Osteoblast (primary cell): ENCODE measurements at regions not wholly inside any gene's neighbourhood (a gene's known extent, or its start where the extent isn't known, plus 50 kb on each side); places are given as distances from the start of the nearest gene placed in this dataset.

Experiments used
- DNase-seq: peaks from one replicate; pipeline ENCODE4 v3.0.0; 2011; ENCODE audit warnings: low spot score, mixed read lengths; ENCODE audit not compliant: insufficient read length; ENCODE audit errors: missing footprints
- H2AFZ ChIP-seq: 2 replicates; pipeline ENCODE4 v1.6.0; 2011; ENCODE audit warnings: mild to moderate bottlenecking, low read length
- H3K27ac ChIP-seq: 2 replicates; pipeline ENCODE4 v1.5.1; 2011; ENCODE audit warnings: mild to moderate bottlenecking, low read depth, low read length, moderate library complexity
- H3K27me3 ChIP-seq: 2 replicates; pipeline ENCODE4 v1.6.0; 2012; ENCODE audit warnings: mild to moderate bottlenecking, control low read depth, inconsistent platforms, low read length, moderate library complexity; ENCODE audit not compliant: insufficient read depth
- H3K36me3 ChIP-seq: 2 replicates; pipeline ENCODE4 v1.5.1; 2011; ENCODE audit warnings: mild to moderate bottlenecking, low read length, control low read depth, moderate library complexity; ENCODE audit not compliant: insufficient read depth
- H3K4me1 ChIP-seq: 2 replicates; pipeline ENCODE4 v1.5.1; 2011; ENCODE audit warnings: mild to moderate bottlenecking, low read length, control low read depth, moderate library complexity; ENCODE audit not compliant: insufficient read depth
- H3K4me2 ChIP-seq: 2 replicates; pipeline ENCODE4 v1.6.0; 2011; ENCODE audit warnings: mild to moderate bottlenecking, low read length; ENCODE audit not compliant: insufficient read depth
- H3K4me3 ChIP-seq: fragments of 200-600 bp; sonication (generic); 3 replicates; pipeline ENCODE4 v1.5.1; 2012; ENCODE audit warnings: mild to moderate bottlenecking, low read length, inconsistent platforms; ENCODE audit not compliant: insufficient read depth
- H3K79me2 ChIP-seq: 2 replicates; pipeline ENCODE4 v1.6.0; 2012; ENCODE audit warnings: mild to moderate bottlenecking, low read length, control low read depth, inconsistent platforms; ENCODE audit not compliant: insufficient read depth
- H3K9me3 ChIP-seq: 2 replicates; pipeline ENCODE4 v1.5.1; 2011; ENCODE audit warnings: low read depth, low read length, control low read depth
- H4K20me1 ChIP-seq: 2 replicates; pipeline ENCODE4 v1.6.0; 2012; ENCODE audit warnings: mild to moderate bottlenecking, low read length, control low read depth; ENCODE audit not compliant: insufficient read depth
- TF ChIP-seq, protein P1 (sequence below): IDR thresholded peaks from 2 replicates; pipeline ENCODE4 v1.5.1; 2011; ENCODE audit warnings: mild to moderate bottlenecking, low read depth, low read length, moderate library complexity; ENCODE audit errors: extremely low read depth

DNA sequence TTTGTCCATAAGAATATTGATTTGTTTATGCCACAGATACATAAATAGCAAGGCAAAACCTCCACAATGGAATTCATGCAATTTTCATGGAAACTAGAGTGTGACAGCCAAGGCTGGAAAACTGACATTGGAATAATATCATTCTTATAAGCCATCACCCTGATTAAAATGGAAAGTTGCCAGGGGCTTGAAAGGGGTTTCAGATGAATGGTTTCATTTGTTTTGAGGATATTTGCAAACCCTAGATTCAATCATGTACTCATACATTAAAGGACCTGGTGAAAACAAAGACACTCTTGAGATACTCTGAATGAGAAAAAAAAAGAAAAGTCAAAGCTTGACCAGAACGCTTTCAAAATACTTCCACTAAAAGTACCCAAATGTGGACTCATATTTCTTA, 205.7 kb downstream of the DIO2 start:
- Histone ChIP-seq H4K20me1 (no peaks in the 10 kb centered on the region), H3K27me3 (no peaks in the 10 kb centered on the region), H3K4me2 (no peak overlapping the region), H3K9me3 (no peaks in the 10 kb centered on the region), H3K79me2 (no peaks in the 10 kb centered on the region), H3K4me1 (no peaks in the 10 kb centered on the region), H3K4me3 (no peak overlapping the region), H2AFZ (no peak overlapping the region), H3K36me3 (no peaks in the 10 kb centered on the region), H3K27ac (no peak overlapping the region)
- no peak for DNase-seq
- TF ChIP-seq, protein P1, sequence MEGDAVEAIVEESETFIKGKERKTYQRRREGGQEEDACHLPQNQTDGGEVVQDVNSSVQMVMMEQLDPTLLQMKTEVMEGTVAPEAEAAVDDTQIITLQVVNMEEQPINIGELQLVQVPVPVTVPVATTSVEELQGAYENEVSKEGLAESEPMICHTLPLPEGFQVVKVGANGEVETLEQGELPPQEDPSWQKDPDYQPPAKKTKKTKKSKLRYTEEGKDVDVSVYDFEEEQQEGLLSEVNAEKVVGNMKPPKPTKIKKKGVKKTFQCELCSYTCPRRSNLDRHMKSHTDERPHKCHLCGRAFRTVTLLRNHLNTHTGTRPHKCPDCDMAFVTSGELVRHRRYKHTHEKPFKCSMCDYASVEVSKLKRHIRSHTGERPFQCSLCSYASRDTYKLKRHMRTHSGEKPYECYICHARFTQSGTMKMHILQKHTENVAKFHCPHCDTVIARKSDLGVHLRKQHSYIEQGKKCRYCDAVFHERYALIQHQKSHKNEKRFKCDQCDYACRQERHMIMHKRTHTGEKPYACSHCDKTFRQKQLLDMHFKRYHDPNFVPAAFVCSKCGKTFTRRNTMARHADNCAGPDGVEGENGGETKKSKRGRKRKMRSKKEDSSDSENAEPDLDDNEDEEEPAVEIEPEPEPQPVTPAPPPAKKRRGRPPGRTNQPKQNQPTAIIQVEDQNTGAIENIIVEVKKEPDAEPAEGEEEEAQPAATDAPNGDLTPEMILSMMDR = no peak

DNA sequence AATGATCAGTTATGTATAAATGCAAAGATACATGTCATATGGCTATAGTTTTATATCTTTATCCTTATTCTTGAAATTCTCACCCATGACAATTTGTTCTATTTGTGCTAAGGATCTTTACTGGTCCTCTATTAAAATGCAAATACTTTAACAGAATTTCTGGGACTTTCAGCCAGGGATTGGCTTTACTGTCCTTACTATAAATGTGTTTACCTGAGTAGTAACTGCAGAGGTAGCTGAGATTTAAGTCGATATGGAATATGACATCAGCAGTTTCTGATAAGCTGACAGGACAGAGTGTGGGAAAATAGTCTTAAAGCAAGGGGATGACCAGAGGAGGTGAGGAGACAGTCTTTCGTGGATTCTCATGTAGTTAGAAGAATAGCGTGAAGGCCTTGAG, 206.4 kb downstream of the DIO2 start:
- TF ChIP-seq, protein P1 = no peak
- Histone ChIP-seq H3K4me1 (no peaks in the 10 kb centered on the region), H3K4me2 (no peak overlapping the region), H4K20me1 (no peaks in the 10 kb centered on the region), H3K4me3 (no peak overlapping the region), H3K9me3 (no peaks in the 10 kb centered on the region), H3K27me3 (no peaks in the 10 kb centered on the region), H3K36me3 (no peaks in the 10 kb centered on the region), H2AFZ (no peak overlapping the region), H3K27ac (no peak overlapping the region), H3K79me2 (no peaks in the 10 kb centered on the region)
- DNase-seq = no peak

DNA sequence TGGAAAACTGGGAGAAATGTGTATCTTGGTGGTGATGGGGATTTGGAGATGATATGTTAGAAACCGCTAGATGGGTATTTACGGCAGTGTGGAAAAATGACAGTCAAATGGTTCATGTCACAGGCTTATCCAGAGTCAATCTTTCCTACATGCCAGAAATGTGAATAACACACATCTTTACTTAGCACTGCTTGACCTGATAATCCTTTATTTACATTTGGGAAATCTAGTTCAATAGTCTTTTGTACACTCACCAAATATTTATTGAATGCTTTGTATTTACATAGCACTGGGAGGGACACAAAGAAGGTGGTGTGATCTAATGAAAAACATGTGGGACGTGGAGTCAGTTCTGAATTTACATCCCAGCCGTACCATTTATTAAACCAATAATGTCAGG, 208.2 kb downstream of the DIO2 start:
- no peaks in the 10 kb centered on the region for H3K27me3 ChIP-seq
- DNase-seq = no peak
- TF ChIP-seq, protein P1 = no peak

DNA sequence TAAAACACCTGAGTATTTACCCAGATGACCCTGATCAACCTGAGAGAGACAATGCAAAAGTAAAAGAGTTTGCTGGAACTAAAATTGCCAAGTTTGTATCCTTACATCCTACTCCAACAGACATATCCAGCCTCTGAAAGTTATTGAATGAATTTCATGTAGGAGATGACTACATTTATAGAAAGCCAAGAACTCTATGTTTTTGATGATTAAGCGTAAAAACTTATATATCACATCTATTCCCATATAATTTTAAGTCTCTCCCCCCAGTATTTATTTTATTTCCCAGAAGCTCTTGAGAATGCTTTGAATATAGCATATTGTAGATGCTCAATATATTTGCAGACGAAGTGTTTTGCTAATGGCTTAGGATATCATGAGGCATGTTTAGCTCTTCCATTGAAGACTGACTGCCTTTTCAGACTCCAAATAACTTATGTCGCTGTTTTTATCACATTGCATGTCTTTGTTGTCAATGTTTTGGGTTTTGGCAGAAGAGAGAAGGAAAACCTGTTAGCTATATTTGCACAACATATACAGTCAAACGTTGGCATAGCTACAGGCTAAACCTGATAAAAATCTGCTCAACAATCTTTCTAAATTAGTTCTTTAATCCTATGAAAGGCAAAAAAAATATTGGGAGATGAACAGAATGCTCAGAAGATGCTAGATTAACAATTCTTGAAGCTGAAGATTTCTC, 213.6 kb downstream of the DIO2 start:
- Histone ChIP-seq H3K27ac (no peak overlapping the region), H3K4me3 (no peak overlapping the region), H3K79me2 (no peaks in the 10 kb centered on the region), H3K36me3 (no peaks in the 10 kb centered on the region), H4K20me1 (no peaks in the 10 kb centered on the region), H3K27me3 (no peaks in the 10 kb centered on the region), H3K9me3 (no peaks in the 10 kb centered on the region), H2AFZ (no peak overlapping the region), H3K4me2 (no peak overlapping the region), H3K4me1 (no peaks in the 10 kb centered on the region)
- no peak for DNase-seq
- TF ChIP-seq, protein P1 = no peak

More for the DNA sequence above, 208.2 kb downstream of the DIO2 start:
- no peaks in the 10 kb centered on the region for H3K36me3 ChIP-seq
- no peak overlapping the region for H3K4me2 ChIP-seq
- no peaks in the 10 kb centered on the region for H3K9me3 ChIP-seq
- no peak overlapping the region for H3K4me3 ChIP-seq
- H3K4me1 ChIP-seq = no peaks in the 10 kb centered on the region
- no peak overlapping the region for H2AFZ ChIP-seq
- no peak overlapping the region for H3K27ac ChIP-seq
- no peaks in the 10 kb centered on the region for H4K20me1 ChIP-seq
- no peaks in the 10 kb centered on the region for H3K79me2 ChIP-seq
